ENCODE measurements at regions not wholly inside any gene's neighbourhood (a gene's known extent, or its start where the extent isn't known, plus 50 kb on each side); places are given as distances from the start of the nearest gene placed in this dataset.

DNA sequence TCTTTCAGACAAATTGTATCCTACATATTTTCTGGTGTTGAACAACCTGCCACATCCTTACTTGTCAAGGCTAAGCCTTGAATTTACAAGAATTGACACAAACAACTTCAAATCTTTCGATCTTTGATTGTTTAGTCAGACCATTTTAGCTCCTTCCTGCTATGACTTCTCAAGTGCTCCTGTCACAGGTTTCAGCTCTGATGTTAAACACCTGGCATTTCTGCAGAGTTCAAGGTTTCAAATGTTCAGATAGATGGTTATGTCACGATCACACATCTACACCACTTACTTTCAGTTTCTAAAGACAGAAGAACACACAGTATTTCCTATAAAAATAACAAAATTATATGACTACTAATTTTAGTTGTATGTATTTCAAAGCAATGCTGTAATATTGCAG, 84.0 kb downstream of the RND3 start:
- TF ChIP-seq, protein P1, sequence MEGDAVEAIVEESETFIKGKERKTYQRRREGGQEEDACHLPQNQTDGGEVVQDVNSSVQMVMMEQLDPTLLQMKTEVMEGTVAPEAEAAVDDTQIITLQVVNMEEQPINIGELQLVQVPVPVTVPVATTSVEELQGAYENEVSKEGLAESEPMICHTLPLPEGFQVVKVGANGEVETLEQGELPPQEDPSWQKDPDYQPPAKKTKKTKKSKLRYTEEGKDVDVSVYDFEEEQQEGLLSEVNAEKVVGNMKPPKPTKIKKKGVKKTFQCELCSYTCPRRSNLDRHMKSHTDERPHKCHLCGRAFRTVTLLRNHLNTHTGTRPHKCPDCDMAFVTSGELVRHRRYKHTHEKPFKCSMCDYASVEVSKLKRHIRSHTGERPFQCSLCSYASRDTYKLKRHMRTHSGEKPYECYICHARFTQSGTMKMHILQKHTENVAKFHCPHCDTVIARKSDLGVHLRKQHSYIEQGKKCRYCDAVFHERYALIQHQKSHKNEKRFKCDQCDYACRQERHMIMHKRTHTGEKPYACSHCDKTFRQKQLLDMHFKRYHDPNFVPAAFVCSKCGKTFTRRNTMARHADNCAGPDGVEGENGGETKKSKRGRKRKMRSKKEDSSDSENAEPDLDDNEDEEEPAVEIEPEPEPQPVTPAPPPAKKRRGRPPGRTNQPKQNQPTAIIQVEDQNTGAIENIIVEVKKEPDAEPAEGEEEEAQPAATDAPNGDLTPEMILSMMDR (IDR thresholded peaks at IDR 0.05; ENCODE audit: borderline replicate concordance, control extremely low read depth, extremely low read depth, insufficient read depth, missing control alignments) = no peak
- in situ Hi-C loops (cut with MboI; ENCODE audit: low sequenced_read_pairs, unreplicated experiment) = no loop called here
- DNase-seq (ENCODE audit: low spot score) = no peak

DNA sequence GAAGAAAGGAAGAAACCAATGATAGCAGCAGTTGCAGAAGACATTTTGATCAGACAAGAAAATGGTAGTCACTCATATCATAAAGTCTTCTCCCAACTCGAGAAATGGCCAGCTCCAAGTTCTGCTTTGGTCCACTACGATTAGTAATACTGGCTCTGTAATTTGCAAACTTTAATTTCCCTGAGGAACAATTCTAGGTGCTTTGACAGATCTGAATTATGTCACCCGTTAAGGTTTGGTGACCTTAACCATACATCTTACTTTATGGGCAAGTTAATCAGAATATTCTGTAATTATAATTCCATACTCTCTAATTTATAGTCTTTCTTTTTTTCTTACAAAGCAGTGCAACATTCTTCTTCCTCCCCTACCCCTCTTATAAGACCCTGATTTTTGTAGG, 84.5 kb downstream of the RND3 start:
- in situ Hi-C loops (cut with MboI; ENCODE audit: low sequenced_read_pairs, unreplicated experiment) = no loop called here
- DNase-seq (ENCODE audit: low spot score) = no peak
- TF ChIP-seq, protein P1 (IDR thresholded peaks at IDR 0.05; ENCODE audit: borderline replicate concordance, control extremely low read depth, extremely low read depth, insufficient read depth, missing control alignments) = no peak

DNA sequence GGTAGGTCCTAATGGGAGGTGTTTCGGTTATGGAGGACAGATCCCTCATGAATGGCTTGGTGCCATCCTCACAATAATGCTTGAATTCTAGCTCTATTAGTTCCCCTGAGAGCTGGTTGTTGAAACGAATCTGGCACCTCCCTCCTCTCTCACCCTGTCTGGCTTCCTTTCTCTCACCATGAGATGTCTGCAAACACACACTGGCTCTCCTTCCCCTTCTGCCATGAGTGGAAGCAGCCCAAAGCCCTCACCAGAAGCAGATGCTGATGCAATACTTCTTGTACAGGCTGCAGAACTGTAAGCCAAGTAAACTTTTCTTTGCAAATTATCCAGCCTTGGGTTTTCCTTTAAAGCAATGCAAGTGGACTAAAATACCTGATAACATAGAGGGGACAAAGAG, 86.6 kb downstream of the RND3 start:
- no peak for DNase-seq (ENCODE audit: low spot score)
- TF ChIP-seq, protein P1 (IDR thresholded peaks at IDR 0.05; ENCODE audit: borderline replicate concordance, control extremely low read depth, extremely low read depth, insufficient read depth, missing control alignments) = no peak
- in situ Hi-C loops (cut with MboI; ENCODE audit: low sequenced_read_pairs, unreplicated experiment) = no loop called here

DNA sequence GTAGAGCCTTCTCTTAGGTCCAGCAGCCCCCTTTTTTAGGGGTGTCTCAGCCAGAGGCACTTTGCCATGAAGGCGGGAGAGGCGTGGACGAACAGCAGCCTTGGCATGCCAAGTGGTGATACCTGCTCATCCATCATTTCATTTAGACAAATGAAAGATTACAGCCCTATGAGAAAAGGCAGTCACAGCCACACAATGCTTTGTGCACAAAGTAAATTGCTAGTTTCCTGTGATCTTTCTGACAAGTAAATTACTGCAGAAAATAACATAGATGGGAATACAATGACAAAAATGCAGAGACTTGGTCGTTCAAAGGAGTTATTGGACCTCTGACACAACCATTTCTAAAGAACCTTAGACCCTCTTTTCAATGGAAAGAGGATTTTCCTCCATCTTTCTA, 94.9 kb downstream of the RND3 start:
- no peak for DNase-seq (ENCODE audit: low spot score)
- TF ChIP-seq, protein P1 (IDR thresholded peaks at IDR 0.05; ENCODE audit: borderline replicate concordance, control extremely low read depth, extremely low read depth, insufficient read depth, missing control alignments) = no peak
- in situ Hi-C loops (cut with MboI; ENCODE audit: low sequenced_read_pairs, unreplicated experiment) = no loop called here

DNA sequence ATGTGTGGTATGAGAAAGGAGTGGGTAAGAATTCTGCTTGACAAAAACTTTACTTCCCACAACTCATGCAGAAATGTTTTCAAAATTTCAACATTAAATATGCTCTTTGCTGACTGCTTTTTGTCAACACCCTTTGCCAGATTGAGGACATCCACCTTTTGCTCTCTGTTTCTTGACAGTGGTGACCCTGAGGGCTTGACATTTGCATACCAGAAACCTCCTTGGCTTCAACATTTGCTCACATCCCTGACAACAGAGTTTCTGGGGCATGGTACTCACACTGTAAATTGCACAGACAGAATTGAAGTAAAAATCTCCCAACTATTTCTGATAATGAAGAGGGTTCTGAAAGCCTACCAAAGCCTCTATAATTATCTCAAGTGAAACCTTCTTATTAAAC, 95.7 kb downstream of the RND3 start:
- DNase-seq (ENCODE audit: low spot score) = no peak
- TF ChIP-seq, protein P1 (IDR thresholded peaks at IDR 0.05; ENCODE audit: borderline replicate concordance, control extremely low read depth, extremely low read depth, insufficient read depth, missing control alignments) = no peak
- in situ Hi-C loops (cut with MboI; ENCODE audit: low sequenced_read_pairs, unreplicated experiment) = no loop called here

DNA sequence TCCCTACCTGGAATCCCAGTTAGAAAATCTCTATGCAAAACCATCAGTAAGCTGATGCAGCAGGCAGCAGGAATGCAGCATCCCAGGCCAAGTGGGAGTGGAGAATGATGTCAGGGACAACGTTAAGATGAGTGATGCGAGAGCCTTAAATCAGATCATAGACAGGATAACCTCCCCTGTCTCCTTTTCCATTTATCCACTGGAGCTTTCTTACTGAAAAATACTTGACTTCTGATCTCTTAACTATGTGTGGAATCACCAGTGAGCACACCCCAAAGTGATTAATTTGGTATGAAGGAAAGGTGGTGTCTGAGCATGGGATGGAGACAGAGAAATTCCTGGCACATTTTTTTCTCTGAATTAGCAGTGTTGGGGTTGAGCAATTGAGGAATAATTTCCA, 98.0 kb downstream of the RND3 start:
- no peak for DNase-seq (ENCODE audit: low spot score)

More for the DNA sequence above, 98.0 kb downstream of the RND3 start:
- TF ChIP-seq, protein P1 (IDR thresholded peaks at IDR 0.05; ENCODE audit: borderline replicate concordance, control extremely low read depth, extremely low read depth, insufficient read depth, missing control alignments) = no peak
- in situ Hi-C loops (cut with MboI; ENCODE audit: low sequenced_read_pairs, unreplicated experiment) = no loop called here
